ENCODE measurements at regions not wholly inside any gene's neighbourhood (a gene's known extent, or its start where the extent isn't known, plus 50 kb on each side); places are given as distances from the start of the nearest gene placed in this dataset.
"Not testable (repeated sequence)": the region's sequence is repeated elsewhere in the genome, so short reads cannot be mapped to it uniquely, and the experiment has no call there.

GRCh38 chr4:79559398-79559797 is 151.4 kb upstream of the GK2 start:
- TF ChIP-seq CTCF, EP300, POLR2AphosphoS5 (IDR thresholded peaks at IDR 0.05): not testable (repeated sequence)

Measured in esophagus muscularis mucosa (tissue), 4 donors.